DMS114 treated with DMSO at 0.1 percent for 48 hours (cell line): ENCODE measurements at regions not wholly inside any gene's neighbourhood (a gene's known extent, or its start where the extent isn't known, plus 50 kb on each side); places are given as distances from the start of the nearest gene placed in this dataset.
"Not testable (repeated sequence)": the region's sequence is repeated elsewhere in the genome, so short reads cannot be mapped to it uniquely, and the experiment has no call there.

Source experiments
- DNase-seq: peaks from one replicate; lab custom pipeline; 2025; ENCODE audit not compliant: unreplicated experiment; lab: John Stamatoyannopoulos, UW

GRCh38 chr1:208462761-208463160 lies 218.6 kb upstream of the PLXNA2 start:
- DNase-seq = no peak

GRCh38 chr1:208465266-208465665 lies 221.1 kb upstream of the PLXNA2 start:
- DNase-seq = no peak

- no peak for DNase-seq
Observed at GRCh38 chr1:208465786-208466590, 221.8 kb upstream of the PLXNA2 start.

- DNase-seq = no peak
Observed at GRCh38 chr1:208467151-208467780, 223.1 kb upstream of the PLXNA2 start.

GRCh38 chr1:208475449-208475848 lies 231.3 kb upstream of the PLXNA2 start:
- no peak for DNase-seq

GRCh38 chr1:208475951-208476845 lies 232.0 kb upstream of the PLXNA2 start:
- no peak for DNase-seq

GRCh38 chr1:208476846-208477170 lies 232.6 kb upstream of the PLXNA2 start:
- no peak for DNase-seq

- no peak for DNase-seq
Observed at GRCh38 chr1:208479435-208479834, 235.3 kb upstream of the PLXNA2 start.

GRCh38 chr1:208485512-208485911 lies 241.3 kb upstream of the PLXNA2 start:
- DNase-seq = no peak

GRCh38 chr1:208486677-208487076 lies 242.5 kb upstream of the PLXNA2 start:
- DNase-seq = no peak

GRCh38 chr1:208488432-208488831 lies 244.2 kb upstream of the PLXNA2 start:
- DNase-seq = not testable (repeated sequence)

GRCh38 chr1:208496467-208497371 lies 252.5 kb upstream of the PLXNA2 start:
- no peak for DNase-seq

- no peak for DNase-seq
Observed at GRCh38 chr1:208497866-208498541, 253.8 kb upstream of the PLXNA2 start.

GRCh38 chr1:208499026-208499425 lies 254.8 kb upstream of the PLXNA2 start:
- no peak for DNase-seq

- no peak for DNase-seq
Observed at GRCh38 chr1:208499601-208500000, 255.4 kb upstream of the PLXNA2 start.

GRCh38 chr1:208500375-208500774 lies 256.2 kb upstream of the PLXNA2 start:
- no peak for DNase-seq

GRCh38 chr1:208501542-208501941 lies 257.4 kb upstream of the PLXNA2 start:
- no peak for DNase-seq

- DNase-seq = no peak
Observed at GRCh38 chr1:208503787-208504186, 259.6 kb upstream of the PLXNA2 start.

- no peak for DNase-seq
Observed at GRCh38 chr1:208506812-208507211, 262.6 kb upstream of the PLXNA2 start.

- no peak for DNase-seq
Observed at GRCh38 chr1:208509072-208509471, 264.9 kb upstream of the PLXNA2 start.
